Prostate gland (tissue), 2 donors: ENCODE measurements at regions not wholly inside any gene's neighbourhood (a gene's known extent, or its start where the extent isn't known, plus 50 kb on each side); places are given as distances from the start of the nearest gene placed in this dataset.

Source experiments
- CTCF ChIP-seq, 4 experiments: fragments of 200-600 bp in 2 of 4; fragments of 450-650 bp in 2 of 4; sonication (generic) in 2 of 4; IDR thresholded peaks; 1 replicate in 3 of 4; 2 replicates in 1 of 4; pipeline ENCODE4 v1.5.1; 2016 to 2019; ENCODE audit warnings: antibody characterized with exemption in 4 of 4, mild to moderate bottlenecking in 2 of 4, moderate library complexity in 2 of 4
- POLR2A ChIP-seq: fragments of 450-650 bp; IDR thresholded peaks from one replicate; pipeline ENCODE4 v1.6.1; 2016; ENCODE audit warnings: antibody characterized with exemption, mild to moderate bottlenecking
- POLR2AphosphoS5 ChIP-seq: sonication (generic); formaldehyde crosslinking; IDR thresholded peaks from one replicate; pipeline ENCODE4 v1.6.1; 2017; ENCODE audit warnings: antibody characterized with exemption

- TF ChIP-seq CTCF (IDR thresholded peaks at IDR 0.05): no peak
- no peak for TF ChIP-seq POLR2AphosphoS5
- no peak for TF ChIP-seq POLR2A
Measured at GRCh38 chr14:105884808-105885281, 358.5 kb downstream of the TMEM121 start.
